H1 (cell line): ENCODE measurements at regions not wholly inside any gene's neighbourhood (a gene's known extent, or its start where the extent isn't known, plus 50 kb on each side); places are given as distances from the start of the nearest gene placed in this dataset.

Experiments used
- CBX5 ChIP-seq: fragments of 300-800, 300-1000 bp; sonication (generic); IDR thresholded peaks from 2 replicates; pipeline ENCODE4 v1.7.1; 2016; ENCODE audit warnings: antibody characterized with exemption, low read length, low read depth
- CHD1 ChIP-seq: IDR thresholded peaks from 2 replicates; pipeline ENCODE4 v1.6.1; 2012; ENCODE audit warnings: low read depth, low read length, improper control_type of control experiment
- CTCF ChIP-seq, 3 experiments: IDR thresholded peaks; 1 replicate in 2 of 3; 2 replicates in 1 of 3; pipeline versions ENCODE4 v1.5.1 to v1.6.1; 2011; ENCODE audit warnings: low read length in 3 of 3, mild to moderate bottlenecking in 3 of 3, inconsistent platforms in 2 of 3, low read depth in 1 of 3, moderate library complexity in 1 of 3; ENCODE audit not compliant: insufficient read depth in 1 of 3; ENCODE audit errors: control extremely low read depth in 1 of 3
- KDM1A ChIP-seq: fragments of 200-600, 300-600 bp; sonication (generic); IDR thresholded peaks from 2 replicates; pipeline ENCODE4 v1.7.1; 2016; ENCODE audit warnings: mild to moderate bottlenecking, low read length, borderline replicate concordance
- KDM4A ChIP-seq: IDR thresholded peaks from one replicate; pipeline ENCODE4 v1.7.1; 2012; ENCODE audit warnings: low read depth, mild to moderate bottlenecking, moderate library complexity, low read length, inconsistent platforms; ENCODE audit not compliant: severe bottlenecking

- TF ChIP-seq CTCF (IDR thresholded peaks at IDR 0.05; ENCODE audit: control extremely low read depth in 1 of 3, insufficient read depth in 1 of 3, low read depth in 1 of 3, low read length in 3 of 3): no peak
- TF ChIP-seq KDM1A: no peak
- TF ChIP-seq KDM4A: no peak
- TF ChIP-seq CHD1: no peak
- TF ChIP-seq CBX5: no peak
These were observed 667.7 kb upstream of the SLIT2 start (continued) for GRCh38 chr4:19583827-19584569.
